ENCODE measurements at regions not wholly inside any gene's neighbourhood (a gene's known extent, or its start where the extent isn't known, plus 50 kb on each side); places are given as distances from the start of the nearest gene placed in this dataset.
A peak's percentile ranks its signal among the peaks of the same experiment; 100 is the strongest.

DNA sequence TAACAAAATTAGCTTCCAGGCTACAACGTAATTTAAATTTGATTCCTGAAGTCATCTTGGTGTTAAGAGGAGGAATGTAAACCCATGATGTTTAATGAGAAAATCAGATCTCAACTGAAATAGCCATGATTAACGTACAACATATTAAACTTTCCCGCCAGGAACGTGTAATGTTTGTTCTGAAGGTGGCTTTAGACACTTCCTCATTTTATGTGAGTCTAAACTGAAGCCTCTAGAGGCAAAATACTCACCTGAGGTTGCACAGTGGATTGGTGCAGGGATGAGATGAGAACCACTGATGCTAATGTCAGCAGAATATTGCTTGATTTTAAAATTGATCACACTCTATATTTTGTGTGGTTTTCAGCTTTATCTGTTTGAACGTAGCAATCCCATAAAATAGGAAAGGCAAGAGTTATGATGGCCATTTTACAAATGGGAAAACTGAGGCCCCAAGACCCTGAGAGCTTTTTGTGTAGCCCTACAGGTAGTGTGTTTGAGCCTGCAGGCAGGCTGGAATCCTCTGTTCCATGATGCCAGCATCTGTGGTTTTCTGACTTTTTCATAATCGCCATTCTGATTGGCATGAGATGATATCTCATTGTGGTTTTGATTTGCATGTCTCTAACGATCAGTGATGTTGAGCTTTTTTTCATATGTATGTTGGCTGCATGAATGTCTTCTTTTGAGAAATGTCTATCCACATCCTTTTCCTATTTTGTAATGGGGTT is 243.7 kb upstream of the BMPER start:
- no peak for DNase-seq (ENCODE audit: low spot score)

GRCh38 chr7:33666531-33666930 is 238.8 kb upstream of the BMPER start:
- DNase-seq (ENCODE audit: low spot score) = peak; percentile 63

GRCh38 chr7:33667196-33667595 is 238.1 kb upstream of the BMPER start:
- DNase-seq (ENCODE audit: low spot score) = peak; percentile 45

DNA sequence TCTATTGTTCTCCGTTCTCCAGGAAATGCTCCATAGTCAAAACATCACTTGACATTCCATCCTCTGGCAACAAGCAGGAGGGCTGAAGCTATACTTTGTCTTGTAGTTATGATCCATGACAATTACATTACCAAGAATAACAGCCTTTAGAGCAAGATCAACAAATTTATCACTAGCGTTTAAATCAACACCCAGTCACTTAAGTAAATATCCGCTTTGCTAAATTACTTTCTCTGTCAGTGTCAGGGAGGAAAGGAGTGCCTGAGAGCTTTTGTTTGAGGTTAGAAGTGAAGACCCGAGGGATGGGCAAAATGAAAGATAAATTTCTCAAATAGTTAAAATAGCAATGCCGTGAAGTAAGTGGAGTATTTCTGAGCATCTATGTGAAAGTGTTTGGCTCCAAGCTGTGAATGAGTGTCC is 236.1 kb upstream of the BMPER start:
- DNase-seq (ENCODE audit: low spot score) = peak; percentile 37

GRCh38 chr7:33671531-33672262 is 233.6 kb upstream of the BMPER start:
- peak; percentile 30 for DNase-seq (ENCODE audit: low spot score)

DNA sequence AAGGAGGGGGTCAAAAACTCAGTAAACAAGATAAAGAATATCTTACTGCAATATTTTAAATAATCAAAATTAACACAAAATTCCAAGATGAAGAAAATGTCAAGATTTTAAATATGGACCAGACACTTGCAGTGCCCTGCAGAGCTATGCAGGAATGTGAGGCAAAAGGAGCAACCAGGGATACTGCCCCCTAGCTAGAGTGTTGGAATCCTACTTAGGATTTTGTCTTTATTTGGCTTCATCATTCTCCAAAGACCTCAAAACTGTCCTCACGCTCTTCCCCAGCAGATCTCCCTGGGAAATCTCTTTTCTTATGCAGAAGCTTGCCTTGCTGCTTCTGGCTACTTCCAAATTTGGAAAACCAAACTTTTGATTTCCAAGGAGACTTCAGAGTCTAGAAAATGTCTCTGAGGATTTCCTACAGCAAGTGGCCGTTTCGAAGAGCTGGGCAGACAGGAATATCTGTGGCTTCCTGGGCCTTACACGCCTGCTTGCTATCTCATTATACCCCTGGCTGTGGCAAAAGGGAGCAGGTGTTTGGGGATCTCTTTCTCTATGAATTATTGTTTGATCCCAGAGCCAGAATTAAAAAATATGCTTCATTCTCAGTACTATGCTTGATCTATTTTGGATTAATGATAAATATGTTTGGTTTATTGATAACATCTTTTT is 232.2 kb upstream of the BMPER start:
- no peak for DNase-seq (ENCODE audit: low spot score)

DNA sequence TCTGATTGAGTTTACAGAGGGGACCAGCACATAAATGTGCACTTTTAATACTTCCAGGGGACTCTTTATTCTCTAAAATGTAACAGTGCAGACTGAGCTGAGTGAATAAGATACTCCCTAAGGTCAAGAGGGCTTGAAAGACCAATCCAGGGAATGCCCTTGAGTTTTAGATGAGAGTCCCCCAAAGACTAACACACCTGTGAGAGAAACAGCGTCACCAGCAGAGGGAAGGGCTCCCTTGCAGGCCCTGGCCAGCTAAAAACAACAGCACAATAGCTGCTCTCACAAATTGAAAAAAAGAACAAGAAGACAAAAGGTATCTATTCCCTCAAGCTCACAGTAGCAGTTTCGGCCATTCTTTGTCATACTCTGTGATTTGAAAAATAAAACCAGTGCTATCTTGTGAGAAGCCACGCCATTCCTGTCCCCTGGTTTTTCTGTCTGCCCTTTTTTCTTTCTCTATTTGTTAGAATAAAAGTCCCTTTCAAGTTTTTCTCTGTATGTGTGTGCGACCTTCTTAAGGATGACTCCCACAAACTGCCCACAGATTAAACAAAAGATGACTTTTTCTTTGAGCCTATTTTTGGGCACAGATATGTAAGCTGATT is 230.4 kb upstream of the BMPER start:
- DNase-seq (ENCODE audit: low spot score) = no peak

- DNase-seq (ENCODE audit: low spot score) = no peak
Observed at GRCh38 chr7:33677556-33677955, 227.8 kb upstream of the BMPER start.

GRCh38 chr7:33678569-33679335 is 226.6 kb upstream of the BMPER start:
- DNase-seq (ENCODE audit: low spot score) = no peak

- no peak for DNase-seq (ENCODE audit: low spot score)
Observed at GRCh38 chr7:33680682-33681081, 224.7 kb upstream of the BMPER start.

DNA sequence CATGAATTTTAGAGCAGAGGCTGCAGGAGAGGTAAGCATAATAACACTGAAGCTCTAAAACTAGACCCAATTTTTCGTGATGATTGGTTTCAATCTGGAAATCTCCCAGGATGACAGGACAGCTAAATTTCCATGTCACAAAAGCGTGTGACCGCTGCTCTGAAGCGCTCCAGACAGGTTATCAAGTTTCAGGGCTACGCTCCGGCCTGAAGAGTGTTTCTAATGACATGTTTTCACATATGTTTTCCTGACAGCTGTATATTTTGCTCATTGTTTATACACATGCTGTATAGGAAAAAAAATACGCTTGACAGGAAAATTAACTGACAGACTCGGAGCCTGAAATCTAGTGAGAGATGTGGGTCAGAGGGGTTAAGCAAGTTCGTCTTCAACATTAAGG is 219.8 kb upstream of the BMPER start:
- no peak for DNase-seq (ENCODE audit: low spot score)

- no peak for DNase-seq (ENCODE audit: low spot score)
Observed at GRCh38 chr7:33685981-33686683, 219.2 kb upstream of the BMPER start.

DNA sequence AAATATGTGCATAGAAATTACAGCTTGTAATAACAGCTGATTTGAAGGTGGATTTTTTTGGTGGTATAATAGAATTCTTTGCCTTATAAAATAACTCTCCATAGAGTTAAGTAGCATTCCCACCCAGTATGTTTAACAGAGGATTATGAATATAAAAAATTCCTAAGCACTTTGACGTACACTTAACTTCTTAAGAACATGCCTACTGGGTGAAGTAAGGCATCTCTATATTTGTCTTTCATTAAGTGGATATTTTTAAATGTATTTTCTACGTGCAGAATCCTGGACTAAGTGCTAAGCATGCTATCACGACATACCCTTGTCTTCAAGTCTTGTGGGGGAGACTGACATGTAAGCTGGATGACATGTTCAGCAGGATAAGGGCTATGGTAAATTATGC is 217.7 kb upstream of the BMPER start:
- no peak for DNase-seq (ENCODE audit: low spot score)

GRCh38 chr7:33691180-33691579 is 214.2 kb upstream of the BMPER start:
- no peak for DNase-seq (ENCODE audit: low spot score)

DNA sequence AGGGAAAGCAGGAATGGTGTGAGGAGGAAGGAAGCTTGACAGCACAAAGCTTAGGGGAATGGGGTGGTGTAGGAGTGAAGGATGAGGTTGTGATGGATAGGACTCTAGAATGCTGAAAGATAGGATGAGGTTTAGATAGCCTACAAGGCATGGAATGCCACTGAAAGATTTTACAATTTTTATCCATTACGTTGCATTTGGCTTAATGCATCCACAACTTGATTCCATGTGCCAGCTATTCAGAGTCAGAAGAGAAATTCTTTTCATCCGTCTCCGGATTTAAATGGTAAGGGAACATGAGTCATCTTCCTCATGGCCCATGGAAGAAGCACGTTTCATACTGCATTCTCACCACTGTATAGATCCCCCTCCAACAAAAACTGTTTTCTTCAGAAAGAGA is 212.4 kb upstream of the BMPER start:
- DNase-seq (ENCODE audit: low spot score) = no peak

GRCh38 chr7:33694006-33694405 is 211.3 kb upstream of the BMPER start:
- DNase-seq (ENCODE audit: low spot score) = no peak

GRCh38 chr7:33697616-33698015 is 207.7 kb upstream of the BMPER start:
- DNase-seq (ENCODE audit: low spot score) = no peak

DNA sequence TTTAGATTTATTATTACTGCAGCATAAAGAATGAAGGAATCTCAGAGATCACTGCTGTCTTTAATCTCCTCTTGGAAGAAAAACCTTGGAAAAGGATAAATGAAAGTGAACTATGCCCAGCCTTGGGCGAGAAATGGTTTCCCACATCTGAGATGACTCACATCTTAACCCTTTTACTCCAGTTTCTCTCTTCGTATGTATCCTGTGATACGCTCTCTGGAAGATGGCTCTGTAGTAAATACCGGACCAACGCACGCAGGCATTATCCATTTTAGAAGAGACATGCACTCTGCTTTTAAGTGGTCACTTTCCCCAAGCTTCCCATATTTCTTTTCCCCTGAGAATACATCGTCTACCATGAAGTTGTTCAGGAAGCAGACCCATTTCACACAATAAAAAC is 207.3 kb upstream of the BMPER start:
- peak; percentile 6 for DNase-seq (ENCODE audit: low spot score)

GRCh38 chr7:33698692-33699128 is 206.6 kb upstream of the BMPER start:
- peak; percentile 67 for DNase-seq (ENCODE audit: low spot score)

DNA sequence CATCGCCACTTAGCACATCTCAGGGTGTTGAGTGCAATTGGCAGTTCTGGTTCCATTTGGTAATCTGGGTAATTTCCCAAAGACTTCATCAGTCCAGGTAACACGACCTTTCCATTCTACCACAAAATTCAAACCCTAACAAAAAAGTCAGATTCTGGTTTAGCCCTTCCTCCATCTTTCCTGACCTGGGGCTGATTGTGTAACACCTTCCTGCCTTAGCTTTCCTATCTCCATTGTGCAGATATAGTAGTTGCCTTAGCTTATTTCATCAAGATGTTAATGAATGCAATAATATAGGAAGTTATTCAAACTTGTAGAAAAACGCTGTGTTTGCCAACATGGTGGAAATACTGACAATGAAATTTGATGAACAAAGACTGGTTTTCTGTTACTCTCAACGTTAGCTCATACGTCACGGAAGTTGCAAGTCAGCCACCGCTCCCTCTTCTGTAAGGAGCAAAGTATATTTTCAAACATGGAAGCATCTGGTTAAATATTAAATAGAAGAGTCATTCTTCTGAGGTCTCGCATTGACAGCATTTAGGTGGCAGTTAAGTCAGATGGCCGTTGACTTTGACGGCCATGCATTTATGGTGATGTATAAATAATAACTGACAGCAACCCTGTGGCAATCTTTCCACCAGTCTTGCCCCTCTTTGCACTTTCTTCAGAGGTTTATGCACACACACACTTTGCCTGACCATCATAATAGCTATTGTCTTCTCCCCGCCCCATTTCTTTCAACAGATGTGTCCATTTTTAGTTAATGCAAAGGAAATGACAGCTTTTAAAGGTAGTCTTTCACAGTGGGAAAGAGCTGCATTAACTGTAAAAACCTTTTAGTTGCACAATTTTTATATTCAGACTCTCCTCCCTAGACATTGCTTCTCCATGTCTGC is 205.1 kb upstream of the BMPER start:
- no peak for DNase-seq (ENCODE audit: low spot score)

Measured in kidney tubule cell (primary cell).